ENCODE measurements at regions not wholly inside any gene's neighbourhood (a gene's known extent, or its start where the extent isn't known, plus 50 kb on each side); places are given as distances from the start of the nearest gene placed in this dataset.
A peak's percentile ranks its signal among the peaks of the same experiment; 100 is the strongest.

DNA sequence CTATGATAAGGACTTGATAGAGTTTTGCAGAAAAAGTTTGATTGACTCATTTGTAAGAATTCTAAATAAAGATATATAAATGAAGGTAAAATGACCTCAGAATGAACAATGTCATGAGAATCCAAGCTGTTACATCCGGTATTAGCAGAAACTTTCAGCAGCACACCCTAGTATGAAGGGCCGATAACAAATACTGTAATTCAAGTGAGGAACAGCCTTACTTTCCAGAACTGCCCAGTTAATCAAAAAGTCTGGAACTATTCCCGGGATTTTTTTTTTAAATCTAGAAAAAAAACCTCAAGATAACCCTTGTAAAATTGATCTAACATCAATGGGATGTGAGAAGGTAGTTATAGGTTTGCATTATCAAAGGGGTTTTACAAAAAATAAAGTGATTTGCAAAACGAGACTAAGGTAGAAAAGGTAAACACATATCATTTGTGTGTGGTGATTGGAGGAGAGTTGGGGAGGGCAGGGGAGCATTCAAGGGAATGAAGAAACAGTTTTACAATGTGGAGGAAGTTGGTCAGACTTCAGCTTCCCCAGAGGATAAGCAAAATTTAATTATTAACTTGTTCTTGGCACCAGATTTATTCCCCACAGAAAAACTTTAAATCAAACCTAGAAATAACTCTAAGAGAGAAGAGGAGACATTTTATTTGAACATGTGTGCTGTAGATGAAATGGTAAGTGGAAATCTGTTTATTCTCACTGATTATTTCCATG is 75.9 kb upstream of the VCAM1 start:
- Histone ChIP-seq H3K4me1 (peaks cover 13% of the 10 kb centered on the region), H3K27ac (peak overlapping the region in 3 of 4 donors; percentile 23 to 70 (median 50)), H3K4me3 (no peak overlapping the region), H3K36me3 (replicated peaks in 1 of 2; ENCODE audit: insufficient read depth in 1 of 2, low read depth in 2 of 2) (no peaks in the 10 kb centered on the region), H3K27me3 (no peaks in the 10 kb centered on the region), H3K9me3 (no peaks in the 10 kb centered on the region)
- TF ChIP-seq POLR2A (IDR thresholded peaks at IDR 0.05), result no peak
- TF ChIP-seq, protein P1, sequence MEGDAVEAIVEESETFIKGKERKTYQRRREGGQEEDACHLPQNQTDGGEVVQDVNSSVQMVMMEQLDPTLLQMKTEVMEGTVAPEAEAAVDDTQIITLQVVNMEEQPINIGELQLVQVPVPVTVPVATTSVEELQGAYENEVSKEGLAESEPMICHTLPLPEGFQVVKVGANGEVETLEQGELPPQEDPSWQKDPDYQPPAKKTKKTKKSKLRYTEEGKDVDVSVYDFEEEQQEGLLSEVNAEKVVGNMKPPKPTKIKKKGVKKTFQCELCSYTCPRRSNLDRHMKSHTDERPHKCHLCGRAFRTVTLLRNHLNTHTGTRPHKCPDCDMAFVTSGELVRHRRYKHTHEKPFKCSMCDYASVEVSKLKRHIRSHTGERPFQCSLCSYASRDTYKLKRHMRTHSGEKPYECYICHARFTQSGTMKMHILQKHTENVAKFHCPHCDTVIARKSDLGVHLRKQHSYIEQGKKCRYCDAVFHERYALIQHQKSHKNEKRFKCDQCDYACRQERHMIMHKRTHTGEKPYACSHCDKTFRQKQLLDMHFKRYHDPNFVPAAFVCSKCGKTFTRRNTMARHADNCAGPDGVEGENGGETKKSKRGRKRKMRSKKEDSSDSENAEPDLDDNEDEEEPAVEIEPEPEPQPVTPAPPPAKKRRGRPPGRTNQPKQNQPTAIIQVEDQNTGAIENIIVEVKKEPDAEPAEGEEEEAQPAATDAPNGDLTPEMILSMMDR (IDR thresholded peaks at IDR 0.05), result no peak
- intact Hi-C loops (cut with DNase I), result no loop called here
- DNase-seq, result peak in 3 of 4 donors; percentile 17 to 28 (median 27)
- 7 to 9% methylated on average over 4 of the region's 4 CpGs for WGBS, 2 donors
- peak; percentile 87 for ATAC-seq

DNA sequence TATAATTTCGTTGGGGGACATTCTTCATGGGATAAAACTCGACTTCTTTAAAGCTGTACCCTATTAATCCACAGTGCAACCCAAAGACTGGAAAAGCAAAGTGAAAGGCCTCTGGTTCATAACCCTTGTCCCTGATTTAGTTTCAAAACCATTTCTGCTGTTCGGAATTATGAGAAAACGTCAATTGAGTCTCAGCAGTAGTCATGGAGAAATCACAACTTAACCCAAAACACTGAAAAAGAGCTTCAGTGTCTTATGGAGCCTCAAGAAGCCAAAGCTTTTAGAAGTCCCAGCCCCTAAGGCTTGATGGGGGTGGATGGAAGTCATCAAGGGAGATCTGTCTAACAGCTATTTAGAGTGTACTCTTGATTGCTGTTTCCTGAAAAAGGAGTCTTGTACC is 73.5 kb upstream of the VCAM1 start:
- H3K27ac ChIP-seq, result no peak overlapping the region
- no peaks in the 10 kb centered on the region for H3K9me3 ChIP-seq
- H3K4me3 ChIP-seq, result no peak overlapping the region
- TF ChIP-seq, protein P1 (IDR thresholded peaks at IDR 0.05), result no peak
- TF ChIP-seq POLR2A (IDR thresholded peaks at IDR 0.05), result no peak
- ATAC-seq, result no peak
- peaks cover 13% of the 10 kb centered on the region for H3K4me1 ChIP-seq
- 46 to 47% methylated on average over 4 of the region's 4 CpGs for WGBS, 2 donors
- H3K36me3 ChIP-seq (replicated peaks in 1 of 2; ENCODE audit: insufficient read depth in 1 of 2, low read depth in 2 of 2), result no peaks in the 10 kb centered on the region
- no peak for DNase-seq
- intact Hi-C loops (cut with DNase I), result no loop called here
- H3K27me3 ChIP-seq, result no peaks in the 10 kb centered on the region

DNA sequence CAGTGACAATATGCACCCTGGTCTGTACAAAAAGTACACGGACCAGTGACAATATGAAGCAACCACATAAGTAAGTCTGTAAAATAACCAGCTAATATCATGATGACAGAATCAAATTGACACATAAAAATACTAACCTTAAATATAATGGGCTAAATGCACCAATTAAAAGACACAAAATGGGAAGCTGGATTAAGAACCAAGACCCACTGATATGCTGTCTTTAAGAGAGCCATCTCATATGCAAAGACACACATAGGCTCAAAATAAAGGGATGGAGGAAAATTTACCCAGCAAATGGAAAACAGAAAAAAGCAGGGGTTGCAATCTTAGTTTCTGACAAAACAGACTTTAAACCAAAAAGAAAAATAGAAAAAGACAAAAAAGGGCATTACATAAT is 70.4 kb upstream of the VCAM1 start:
- no peaks in the 10 kb centered on the region for H3K9me3 ChIP-seq
- intact Hi-C loops (cut with DNase I), result no loop called here
- H3K4me1 ChIP-seq, result peaks cover 1% of the 10 kb centered on the region
- TF ChIP-seq, protein P1 (IDR thresholded peaks at IDR 0.05), result no peak
- no peak for TF ChIP-seq POLR2A (IDR thresholded peaks at IDR 0.05)
- no peak overlapping the region for H3K4me3 ChIP-seq
- H3K27me3 ChIP-seq, result no peaks in the 10 kb centered on the region
- no peak for DNase-seq
- H3K36me3 ChIP-seq (replicated peaks in 1 of 2; ENCODE audit: insufficient read depth in 1 of 2, low read depth in 2 of 2), result no peaks in the 10 kb centered on the region
- no peak overlapping the region for H3K27ac ChIP-seq
- 50 to 54% methylated on average over 1 of the region's 1 CpG for WGBS, 2 donors
- no peak for ATAC-seq

DNA sequence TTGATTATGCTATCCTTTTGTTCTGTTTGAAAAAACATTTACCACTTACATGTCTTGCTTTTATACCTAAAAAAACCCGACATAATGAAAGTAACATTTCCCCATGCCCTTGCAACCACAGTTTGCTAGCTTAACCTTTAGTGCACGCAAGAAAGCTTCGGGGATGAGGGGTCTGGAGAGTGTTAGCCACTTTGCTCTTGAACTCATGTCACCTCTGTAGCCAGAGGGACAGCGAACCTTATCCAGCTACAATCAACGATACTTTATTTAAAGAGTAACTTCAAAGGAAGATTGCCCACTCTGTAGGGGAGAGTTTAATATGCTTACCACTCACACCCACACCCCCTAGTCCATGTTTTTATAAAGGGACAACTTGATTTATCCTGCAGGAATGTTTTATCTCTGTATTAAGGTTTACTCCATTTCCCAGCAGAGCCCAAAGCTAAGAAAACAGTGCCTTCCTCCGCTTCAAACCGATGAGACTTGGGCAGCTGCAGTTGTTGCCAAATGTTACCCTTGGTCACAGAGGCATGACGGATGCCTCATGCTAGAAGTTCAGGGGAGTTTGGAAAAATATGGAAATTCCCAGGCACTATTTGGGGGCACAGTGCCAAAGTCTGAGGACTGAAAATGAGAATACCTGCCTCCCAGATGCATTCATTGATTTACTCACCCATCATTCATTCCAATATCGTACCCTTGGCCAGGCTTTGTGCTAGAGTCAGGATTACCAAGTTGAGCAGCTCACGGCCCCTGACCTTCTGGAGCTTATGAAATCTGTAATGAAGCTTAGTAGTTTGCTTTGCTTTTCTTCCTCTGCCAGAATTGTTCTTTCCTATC is 61.4 kb upstream of the VCAM1 start:
- 56 to 58% methylated on average over 10 of the region's 10 CpGs for WGBS, 2 donors
- ATAC-seq, result no peak

DNA sequence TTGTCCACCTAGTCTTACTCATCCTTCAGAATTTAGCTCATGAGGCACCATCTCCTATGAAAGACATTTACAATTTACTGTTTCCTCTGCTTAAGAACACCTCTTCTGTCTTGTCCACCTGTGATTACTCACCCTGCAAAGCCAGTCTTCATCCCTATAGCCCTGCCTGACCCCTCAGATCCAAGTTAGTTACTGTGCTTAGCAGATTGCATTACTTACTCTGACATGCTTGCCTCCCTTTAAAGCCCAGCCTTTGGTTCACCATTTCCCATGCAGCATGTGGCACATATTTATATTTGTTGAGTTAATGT is 60.9 kb upstream of the VCAM1 start:
- DNase-seq (no peak), ATAC-seq (no peak)
- no peak overlapping the region for H3K27ac ChIP-seq
- H3K9me3 ChIP-seq, result no peaks in the 10 kb centered on the region
- H3K4me3 ChIP-seq, result no peak overlapping the region
- no peak for TF ChIP-seq POLR2A (IDR thresholded peaks at IDR 0.05)
- TF ChIP-seq, protein P1 (IDR thresholded peaks at IDR 0.05), result no peak
- H3K27me3 ChIP-seq, result no peaks in the 10 kb centered on the region
- H3K4me1 ChIP-seq, result no peaks in the 10 kb centered on the region
- intact Hi-C loops (cut with DNase I), result no loop called here
- no peaks in the 10 kb centered on the region for H3K36me3 ChIP-seq (replicated peaks in 1 of 2; ENCODE audit: insufficient read depth in 1 of 2, low read depth in 2 of 2)

More for the DNA sequence above, 61.4 kb upstream of the VCAM1 start:
- intact Hi-C loops (cut with DNase I), result no loop called here
- H3K27me3 ChIP-seq, result no peaks in the 10 kb centered on the region
- H3K9me3 ChIP-seq, result no peaks in the 10 kb centered on the region
- no peak for DNase-seq
- TF ChIP-seq POLR2A (IDR thresholded peaks at IDR 0.05), result no peak
- H3K4me1 ChIP-seq, result no peaks in the 10 kb centered on the region
- H3K4me3 ChIP-seq, result no peak overlapping the region
- no peaks in the 10 kb centered on the region for H3K36me3 ChIP-seq (replicated peaks in 1 of 2; ENCODE audit: insufficient read depth in 1 of 2, low read depth in 2 of 2)
- no peak overlapping the region for H3K27ac ChIP-seq
